ENCODE measurements at regions not wholly inside any gene's neighbourhood (a gene's known extent, or its start where the extent isn't known, plus 50 kb on each side); places are given as distances from the start of the nearest gene placed in this dataset.

DNA sequence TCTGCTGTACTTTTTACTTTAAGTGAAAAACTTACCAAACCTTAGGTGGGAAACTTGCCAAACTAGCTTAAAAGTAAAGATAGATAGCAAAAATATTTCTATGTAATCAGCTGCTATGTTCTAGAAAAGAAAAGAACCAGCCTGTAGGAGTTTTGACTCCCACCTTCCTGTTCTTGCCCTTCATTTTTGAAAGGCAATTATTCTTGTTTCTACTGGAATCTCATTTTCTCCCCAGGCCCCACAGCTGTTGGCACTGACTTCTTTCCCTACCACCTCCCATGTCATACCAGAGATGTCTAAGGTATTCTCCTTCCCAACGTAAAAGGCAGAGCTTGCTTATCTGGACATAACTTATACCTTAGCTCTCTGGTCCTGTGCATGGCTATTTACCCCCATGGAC lies 389.7 kb downstream of the ARHGEF28 start:
- TF ChIP-seq CTCF (IDR thresholded peaks at IDR 0.05; ENCODE audit: insufficient read depth, low read length, severe bottlenecking), result no peak
- Histone ChIP-seq H3K36me3 (ENCODE audit: control insufficient read depth, insufficient read depth, low read length) (no peaks in the 10 kb centered on the region), H3K4me3 (ENCODE audit: low read depth, low read length) (no peak overlapping the region), H3K27me3 (ENCODE audit: control insufficient read depth, insufficient read depth, low read length) (no peaks in the 10 kb centered on the region)
- no peak for FAIRE-seq
- no peak for DNase-seq (ENCODE audit: low read depth)

DNA sequence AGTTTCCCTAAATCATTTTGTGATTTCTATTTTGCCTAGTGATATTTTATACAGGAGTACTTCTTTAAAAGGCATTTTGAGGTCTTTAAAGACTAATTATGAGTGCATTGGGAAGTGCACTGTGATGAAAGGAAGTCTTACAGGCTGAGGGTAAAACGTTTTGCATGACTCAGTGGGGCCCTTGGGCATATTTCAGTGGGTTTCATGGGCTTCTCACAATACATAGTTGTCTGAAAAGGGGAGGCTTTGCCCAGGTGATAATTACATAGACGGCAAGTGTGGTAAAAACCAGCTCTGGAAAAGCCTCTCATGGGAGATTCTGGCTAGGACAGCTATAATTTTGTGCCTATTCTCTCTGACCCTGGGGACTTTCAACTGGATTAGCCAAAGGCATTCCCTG lies 387.2 kb downstream of the ARHGEF28 start:
- DNase-seq (ENCODE audit: low read depth) (peak; percentile 49), FAIRE-seq (no peak)
- no peaks in the 10 kb centered on the region for H3K36me3 ChIP-seq (ENCODE audit: control insufficient read depth, insufficient read depth, low read length)
- H3K4me3 ChIP-seq (ENCODE audit: low read depth, low read length), result no peak overlapping the region
- no peaks in the 10 kb centered on the region for H3K27me3 ChIP-seq (ENCODE audit: control insufficient read depth, insufficient read depth, low read length)
- TF ChIP-seq CTCF (IDR thresholded peaks at IDR 0.05; ENCODE audit: insufficient read depth, low read length, severe bottlenecking), result no peak

- Histone ChIP-seq H3K4me3 (ENCODE audit: low read depth, low read length) (no peak overlapping the region), H3K27me3 (ENCODE audit: control insufficient read depth, insufficient read depth, low read length) (no peaks in the 10 kb centered on the region), H3K36me3 (ENCODE audit: control insufficient read depth, insufficient read depth, low read length) (no peaks in the 10 kb centered on the region)
- TF ChIP-seq CTCF (IDR thresholded peaks at IDR 0.05; ENCODE audit: insufficient read depth, low read length, severe bottlenecking), result no peak
- FAIRE-seq (no peak), DNase-seq (ENCODE audit: low read depth) (peak; percentile 55)
Observed at GRCh38 chr5:74009502-74009901, 383.5 kb downstream of the ARHGEF28 start.

GRCh38 chr5:74007193-74007592 lies 381.2 kb downstream of the ARHGEF28 start:
- Histone ChIP-seq H3K36me3 (ENCODE audit: control insufficient read depth, insufficient read depth, low read length) (no peaks in the 10 kb centered on the region), H3K27me3 (ENCODE audit: control insufficient read depth, insufficient read depth, low read length) (no peaks in the 10 kb centered on the region), H3K4me3 (ENCODE audit: low read depth, low read length) (no peak overlapping the region)
- DNase-seq (ENCODE audit: low read depth) (no peak), FAIRE-seq (no peak)
- TF ChIP-seq CTCF (IDR thresholded peaks at IDR 0.05; ENCODE audit: insufficient read depth, low read length, severe bottlenecking), result no peak

DNA sequence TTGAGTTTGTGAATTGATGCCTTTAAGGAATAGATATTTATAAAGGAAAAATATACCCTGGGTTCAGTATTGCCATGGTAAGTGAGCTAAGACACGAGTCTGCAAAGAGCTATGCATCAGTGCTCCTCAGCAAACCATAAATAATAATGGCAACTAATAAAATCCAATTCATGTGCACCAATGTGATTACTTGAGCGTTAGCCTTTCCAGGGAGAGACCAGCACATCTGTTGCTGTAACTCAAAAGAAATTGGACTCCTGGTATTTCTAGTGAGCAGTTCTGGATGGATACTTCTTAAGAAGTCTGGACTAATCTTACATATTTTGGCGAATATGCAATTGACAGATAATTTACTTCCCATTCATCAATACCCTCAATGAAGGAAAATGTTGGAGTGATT lies 373.3 kb downstream of the ARHGEF28 start:
- TF ChIP-seq CTCF (IDR thresholded peaks at IDR 0.05; ENCODE audit: insufficient read depth, low read length, severe bottlenecking), result no peak
- Histone ChIP-seq H3K27me3 (ENCODE audit: control insufficient read depth, insufficient read depth, low read length) (no peaks in the 10 kb centered on the region), H3K36me3 (ENCODE audit: control insufficient read depth, insufficient read depth, low read length) (no peaks in the 10 kb centered on the region), H3K4me3 (ENCODE audit: low read depth, low read length) (no peak overlapping the region)
- DNase-seq (ENCODE audit: low read depth) (no peak), FAIRE-seq (no peak)

GRCh38 chr5:73998489-73998888 lies 372.5 kb downstream of the ARHGEF28 start:
- DNase-seq (ENCODE audit: low read depth), result peak; percentile 72
- no peak for TF ChIP-seq CTCF (IDR thresholded peaks at IDR 0.05; ENCODE audit: insufficient read depth, low read length, severe bottlenecking)
- FAIRE-seq, result peak; percentile 13
- Histone ChIP-seq H3K4me3 (ENCODE audit: low read depth, low read length) (no peak overlapping the region), H3K36me3 (ENCODE audit: control insufficient read depth, insufficient read depth, low read length) (no peaks in the 10 kb centered on the region), H3K27me3 (ENCODE audit: control insufficient read depth, insufficient read depth, low read length) (no peaks in the 10 kb centered on the region)

All from bronchial epithelial cell (primary cell).